Fibroblast of skin of right quadriceps (primary cell): ENCODE measurements at regions not wholly inside any gene's neighbourhood (a gene's known extent, or its start where the extent isn't known, plus 50 kb on each side); places are given as distances from the start of the nearest gene placed in this dataset.

Experiments
- DNase-seq: peaks from one replicate; pipeline ENCODE4 v3.0.0-alpha.2; 2013

GRCh38 chr20:60389441-60389840 lies 431.2 kb downstream of the CDH26 start:
- DNase-seq, result no peak

- DNase-seq, result no peak
These were observed 431.7 kb downstream of the CDH26 start for GRCh38 chr20:60389882-60390281.

GRCh38 chr20:60395991-60396390 lies 437.8 kb downstream of the CDH26 start:
- no peak for DNase-seq

- no peak for DNase-seq
These were observed 442.3 kb downstream of the CDH26 start for GRCh38 chr20:60400567-60400966.

GRCh38 chr20:60402189-60403058 lies 444.2 kb downstream of the CDH26 start:
- no peak for DNase-seq

DNA sequence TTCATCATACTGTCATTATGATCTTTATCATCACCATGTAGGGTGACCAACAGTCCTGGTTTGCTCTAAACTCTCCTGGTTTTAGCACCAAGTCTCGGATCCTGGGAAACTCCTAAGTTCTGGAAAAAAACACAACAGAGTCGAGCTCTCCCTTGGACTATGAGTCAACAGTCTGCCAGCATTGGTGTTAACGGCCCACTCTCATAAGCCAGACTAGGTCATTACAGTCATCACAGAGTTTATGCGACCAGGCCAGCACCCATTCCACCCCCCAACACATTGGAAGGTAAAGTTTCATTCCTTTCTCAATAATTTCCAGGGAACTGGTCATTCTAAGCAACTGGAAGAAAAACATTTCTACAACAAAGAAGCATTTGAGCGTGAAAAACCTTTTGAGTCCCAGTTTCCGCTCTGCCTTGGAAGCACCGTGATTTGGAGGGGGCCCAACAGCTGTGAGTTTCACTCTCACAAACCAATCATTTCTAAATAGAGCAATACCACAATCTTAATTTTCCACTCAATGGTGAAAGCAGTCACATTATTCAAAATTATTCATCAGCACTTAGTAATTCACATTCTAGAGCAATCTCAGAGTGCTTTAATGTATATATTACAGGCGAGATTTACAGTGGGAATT lies 445.0 kb downstream of the CDH26 start:
- DNase-seq, result no peak

GRCh38 chr20:60407011-60407771 lies 449.0 kb downstream of the CDH26 start:
- DNase-seq, result no peak

- DNase-seq, result no peak
These were observed 449.7 kb downstream of the CDH26 start for GRCh38 chr20:60407938-60408337.

DNA sequence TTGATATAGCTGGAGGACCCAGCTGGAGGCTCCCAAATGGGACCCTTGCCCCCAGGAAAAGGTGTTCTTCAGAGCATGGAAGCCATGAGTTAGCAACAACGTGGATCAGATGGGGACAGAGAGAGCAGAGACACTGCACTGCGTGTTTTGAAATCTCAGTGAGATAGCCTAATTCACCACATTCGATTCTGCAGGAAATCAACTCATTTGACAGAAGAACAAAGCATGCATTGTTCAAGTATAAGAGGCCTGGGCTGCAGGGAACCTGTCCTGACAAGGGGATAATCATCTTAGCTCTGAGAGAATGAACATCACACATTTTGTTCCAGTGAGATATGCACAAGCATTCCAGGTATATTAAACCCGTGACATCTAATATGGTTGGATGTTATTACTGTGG lies 450.2 kb downstream of the CDH26 start:
- no peak for DNase-seq

DNA sequence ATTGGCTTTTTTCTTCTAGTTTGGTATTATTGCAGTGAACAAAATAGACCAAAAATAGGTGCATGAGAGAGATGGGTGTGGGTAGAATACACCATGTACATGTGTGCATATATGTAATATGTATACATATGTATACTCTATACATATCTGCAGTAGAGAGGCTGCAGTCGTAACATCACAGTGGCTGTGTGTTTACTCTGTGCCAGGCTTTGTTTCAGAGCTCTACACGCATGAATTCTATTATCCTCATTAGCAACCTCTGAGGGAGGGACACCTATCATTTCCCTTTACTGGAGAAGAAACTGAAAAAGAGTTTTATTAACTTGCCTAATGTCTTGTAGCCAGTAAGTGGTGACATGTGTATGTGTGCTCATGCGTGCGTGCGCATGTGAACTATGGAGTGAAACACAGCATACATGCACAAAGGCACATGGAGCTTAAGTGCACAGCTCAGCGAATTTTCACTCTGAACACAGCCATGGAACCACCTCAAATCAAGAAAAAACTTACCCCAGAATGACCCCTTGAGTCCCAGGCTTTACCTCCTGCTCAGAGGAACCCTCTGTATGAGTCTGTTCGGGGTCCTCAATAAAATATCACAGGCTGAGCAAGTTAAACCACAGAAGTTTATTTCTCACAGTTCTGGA lies 452.5 kb downstream of the CDH26 start:
- no peak for DNase-seq

- DNase-seq, result no peak
These were observed 453.6 kb downstream of the CDH26 start for GRCh38 chr20:60411813-60412212.

GRCh38 chr20:60420676-60421229 lies 462.5 kb downstream of the CDH26 start:
- no peak for DNase-seq

- no peak for DNase-seq
These were observed 464.6 kb downstream of the CDH26 start for GRCh38 chr20:60422848-60423247.

GRCh38 chr20:60424267-60424902 lies 466.2 kb downstream of the CDH26 start:
- DNase-seq, result no peak

DNA sequence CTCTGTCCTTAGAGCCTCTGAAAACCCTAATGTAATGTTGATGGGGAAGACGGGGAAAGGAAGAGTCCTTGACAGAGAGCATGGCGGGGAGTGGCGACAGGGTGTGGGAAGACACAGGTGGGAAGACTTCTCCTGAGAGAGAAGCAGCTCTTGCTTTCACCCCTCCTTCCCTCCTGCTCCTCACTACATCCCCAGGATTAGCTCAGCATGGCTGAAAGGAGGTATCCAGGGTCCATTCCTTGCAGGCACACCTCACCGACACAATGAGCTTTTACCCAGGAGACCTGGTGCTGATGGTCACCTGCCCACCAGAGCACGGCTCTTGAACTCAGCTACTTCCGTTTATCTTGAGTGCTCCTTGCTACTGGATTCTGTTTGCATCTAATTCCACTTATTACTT lies 469.3 kb downstream of the CDH26 start:
- no peak for DNase-seq

DNA sequence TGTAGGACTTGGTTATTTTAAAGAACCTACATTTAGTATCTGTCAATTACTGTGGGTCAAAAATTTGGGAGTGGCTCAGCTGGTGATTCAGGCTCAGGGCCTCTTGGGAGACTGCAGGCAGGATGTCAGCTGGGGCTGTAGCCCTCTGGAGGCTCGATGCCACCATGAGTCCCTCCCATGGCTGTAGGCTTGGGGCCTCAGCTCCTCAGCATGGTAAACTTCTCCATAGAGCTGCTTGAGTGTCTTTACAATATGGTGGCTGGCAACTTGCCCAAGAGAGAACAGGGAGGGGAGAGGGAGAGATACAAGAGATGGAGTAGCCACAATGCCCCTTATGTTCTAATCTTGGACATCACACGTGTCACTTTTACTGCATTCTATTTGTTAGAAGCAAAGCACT lies 470.4 kb downstream of the CDH26 start:
- DNase-seq, result no peak

- DNase-seq, result no peak
These were observed 472.3 kb downstream of the CDH26 start for GRCh38 chr20:60430516-60431001.

DNA sequence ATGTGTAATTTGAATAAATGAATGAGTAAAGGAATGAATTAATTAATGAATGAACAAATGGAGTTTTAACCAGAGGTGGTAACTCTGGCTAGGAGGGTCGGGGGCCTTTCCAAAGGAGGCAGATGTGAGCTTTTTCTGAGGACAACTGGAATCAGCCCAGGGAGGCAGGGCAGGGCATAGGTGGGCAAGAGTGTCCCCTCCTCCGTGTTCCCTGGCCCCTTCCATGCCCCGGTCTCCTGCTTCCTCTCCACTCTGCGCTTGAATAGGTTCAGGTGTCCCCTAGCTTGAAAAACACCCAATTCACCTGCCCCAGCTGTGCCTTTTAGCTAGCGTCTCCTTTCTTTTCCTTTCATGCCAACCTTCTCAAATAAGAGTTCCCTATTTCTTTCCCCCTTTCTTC lies 473.1 kb downstream of the CDH26 start:
- no peak for DNase-seq

- no peak for DNase-seq
These were observed 479.2 kb downstream of the CDH26 start for GRCh38 chr20:60437418-60437817.

DNA sequence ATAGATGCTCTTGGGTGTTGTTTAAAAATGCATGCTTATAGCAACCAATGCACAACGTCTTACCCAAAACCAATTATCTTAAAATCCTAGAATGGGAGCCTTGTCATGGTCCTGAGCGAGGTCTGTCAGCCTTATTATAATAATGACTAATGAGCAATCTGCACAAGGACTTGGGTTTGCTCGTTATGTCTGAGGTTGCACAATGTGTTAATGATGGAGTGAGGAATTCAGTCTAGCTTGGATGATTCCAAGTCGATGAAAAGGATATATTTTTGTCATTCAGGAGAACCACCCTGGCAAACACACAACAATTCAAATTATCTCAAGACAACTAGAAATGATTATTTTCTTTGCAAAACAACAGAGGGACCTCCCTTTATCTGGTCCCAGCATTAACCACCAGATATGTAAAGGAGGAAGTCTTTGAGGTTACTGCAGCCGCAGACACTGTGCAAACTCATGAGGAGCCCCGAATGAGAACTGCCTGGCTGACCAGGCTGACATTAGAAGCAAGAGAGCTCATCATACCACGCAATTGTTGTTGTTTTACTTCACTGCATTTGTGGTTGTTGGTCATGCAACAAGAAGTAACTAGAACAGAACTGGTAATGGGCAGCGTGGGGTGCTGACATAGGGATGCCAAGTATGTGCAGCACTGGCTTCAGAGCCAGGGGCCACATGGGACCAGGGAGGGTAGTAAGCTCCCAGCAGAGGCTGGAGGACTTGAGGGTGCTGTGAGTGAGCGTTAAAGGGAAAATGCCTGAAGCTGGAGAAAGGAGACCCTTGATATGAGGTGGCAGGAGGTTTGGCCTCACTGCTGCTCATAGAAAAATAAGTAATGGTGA lies 488.3 kb downstream of the CDH26 start:
- DNase-seq, result no peak

DNA sequence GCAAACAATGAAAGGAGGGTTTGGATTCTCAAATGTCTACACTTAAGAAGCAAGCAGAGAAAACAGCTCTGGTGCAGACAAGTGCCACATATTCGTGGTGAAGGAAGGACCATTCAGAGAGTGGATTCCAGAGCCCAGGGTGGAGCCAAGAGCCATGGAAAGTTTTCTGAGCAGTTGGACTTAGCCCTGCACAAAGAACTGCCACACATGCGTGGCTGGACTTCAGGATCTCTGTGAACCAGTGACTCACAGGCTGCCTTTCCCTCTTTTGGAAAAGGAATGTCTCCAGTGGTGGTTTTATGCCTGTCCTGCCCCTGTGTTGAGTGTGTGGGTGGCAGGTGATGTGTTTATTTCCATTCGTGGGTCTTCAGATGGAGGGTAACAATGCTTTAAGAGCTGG lies 489.5 kb downstream of the CDH26 start:
- DNase-seq, result no peak
